HG02678 (cell line): ENCODE measurements at regions not wholly inside any gene's neighbourhood (a gene's known extent, or its start where the extent isn't known, plus 50 kb on each side); places are given as distances from the start of the nearest gene placed in this dataset.

Experiments
- ATAC-seq: cut with Tn5 transposase; IDR thresholded peaks from one replicate; pipeline ENCODE4 v1.9.1; 2021; ENCODE audit warnings: mild to moderate bottlenecking, moderate library complexity; ENCODE audit not compliant: unreplicated experiment

GRCh38 chr20:57928181-57928967 lies 218.6 kb upstream of the PMEPA1 start:
- no peak for ATAC-seq

GRCh38 chr20:57927376-57927775 lies 217.6 kb upstream of the PMEPA1 start:
- ATAC-seq: no peak

- no peak for ATAC-seq
These were observed 212.9 kb upstream of the PMEPA1 start for GRCh38 chr20:57922706-57923105.

GRCh38 chr20:57922083-57922482 lies 212.3 kb upstream of the PMEPA1 start:
- no peak for ATAC-seq

- ATAC-seq: no peak
These were observed 211.9 kb upstream of the PMEPA1 start for GRCh38 chr20:57921676-57922075.

- ATAC-seq: no peak
These were observed 211.2 kb upstream of the PMEPA1 start for GRCh38 chr20:57920971-57921370.

- no peak for ATAC-seq
These were observed 209.2 kb upstream of the PMEPA1 start for GRCh38 chr20:57919049-57919448.

- no peak for ATAC-seq
These were observed 208.7 kb upstream of the PMEPA1 start for GRCh38 chr20:57918551-57918950.

- ATAC-seq: no peak
These were observed 204.4 kb upstream of the PMEPA1 start for GRCh38 chr20:57914205-57914604.

- ATAC-seq: no peak
These were observed 203.5 kb upstream of the PMEPA1 start for GRCh38 chr20:57913156-57913930.

GRCh38 chr20:57912227-57912582 lies 202.4 kb upstream of the PMEPA1 start:
- no peak for ATAC-seq

- no peak for ATAC-seq
These were observed 201.9 kb upstream of the PMEPA1 start for GRCh38 chr20:57911512-57912226.

- ATAC-seq: no peak
These were observed 200.9 kb upstream of the PMEPA1 start for GRCh38 chr20:57910716-57911115.

GRCh38 chr20:57909763-57910331 lies 200.0 kb upstream of the PMEPA1 start:
- no peak for ATAC-seq

- ATAC-seq: no peak
These were observed 199.2 kb upstream of the PMEPA1 start for GRCh38 chr20:57908704-57909630.

- no peak for ATAC-seq
These were observed 198.4 kb upstream of the PMEPA1 start for GRCh38 chr20:57908226-57908625.

GRCh38 chr20:57907131-57908000 lies 197.6 kb upstream of the PMEPA1 start:
- no peak for ATAC-seq

GRCh38 chr20:57905448-57905847 lies 195.6 kb upstream of the PMEPA1 start:
- no peak for ATAC-seq
